Stimulated activated effector memory CD8-positive, alpha-beta T cell treated with anti-CD3 and anti-CD28 coated beads, Interleukin-12 subunit alpha, Interleukin-12 subunit beta, amount 100 ng/mL, for 72 hours (primary cell): ENCODE measurements at regions not wholly inside any gene's neighbourhood (a gene's known extent, or its start where the extent isn't known, plus 50 kb on each side); places are given as distances from the start of the nearest gene placed in this dataset.

ENCODE experiments used
- ATAC-seq: fragments of 150-1000 bp; cut with Tn5 transposase; 2 replicates; pipeline ENCODE4 v1.10.0; 2021
- DNase-seq, 2 donors: peaks; one replicate each; pipeline ENCODE4 v3.0.0; 2021 to 2022; ENCODE audit warnings: low spot score in 2 of 2
- H3K27ac Mint-ChIP-seq: one replicate; pipeline ENCODE4 v1.8.0; 2022; ENCODE audit warnings: mild to moderate bottlenecking, mixed read lengths
- H3K36me3 Mint-ChIP-seq: one replicate; pipeline ENCODE4 v1.8.0; 2022; ENCODE audit warnings: mild to moderate bottlenecking, mixed read lengths
- H3K4me1 Mint-ChIP-seq: one replicate; pipeline ENCODE4 v1.8.0; 2022; ENCODE audit warnings: mixed read lengths
- H3K4me3 Mint-ChIP-seq: one replicate; pipeline ENCODE4 v1.8.0; 2022; ENCODE audit warnings: mild to moderate bottlenecking, mixed read lengths
- H3K9me3 Mint-ChIP-seq: one replicate; pipeline ENCODE4 v1.8.0; 2022; ENCODE audit warnings: mixed read lengths

GRCh38 chr1:22319608-22320007, 132.0 kb upstream of the ZBTB40 start:
- ATAC-seq (no peak), DNase-seq (no peak)
- Mint-ChIP-seq H3K27ac (no peak overlapping the region), H3K4me3 (no peak overlapping the region), H3K36me3 (no peaks in the 10 kb centered on the region), H3K4me1 (no peaks in the 10 kb centered on the region), H3K9me3 (no peaks in the 10 kb centered on the region)

DNA sequence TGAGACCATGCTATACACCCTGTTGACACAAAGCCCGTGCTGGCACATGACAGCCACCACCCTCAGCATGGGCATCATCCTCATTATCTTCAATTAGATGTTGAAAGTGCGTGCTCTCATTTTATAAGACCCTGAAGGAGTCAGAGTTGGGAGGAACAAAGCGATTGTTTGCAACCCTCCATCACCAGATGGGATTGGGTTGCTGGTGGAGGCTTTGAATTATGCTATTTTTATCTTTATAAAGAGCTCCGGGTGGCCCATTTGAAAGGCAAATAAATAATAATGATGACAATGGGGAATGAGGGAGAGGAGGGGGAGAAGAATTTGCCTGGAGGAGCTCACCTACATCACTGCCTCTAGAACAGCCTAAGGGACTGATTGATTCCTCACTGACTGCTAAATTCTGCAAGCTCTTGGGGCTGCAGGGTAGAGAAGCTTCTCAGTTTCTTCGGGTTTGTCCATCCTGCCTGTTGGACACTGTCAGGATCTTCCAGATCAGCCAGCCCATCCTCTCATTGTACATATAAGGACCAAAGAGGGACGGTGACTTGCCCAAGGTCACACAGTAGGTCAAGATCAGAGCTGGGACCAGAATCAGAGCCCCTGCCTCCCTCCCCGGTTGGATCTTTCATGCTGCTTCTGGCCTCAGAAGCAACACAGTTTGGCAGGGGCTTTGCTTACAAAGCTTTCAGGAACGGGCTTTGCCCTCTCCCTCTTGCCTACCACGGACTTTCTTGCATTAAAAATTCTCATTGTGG, 130.9 kb upstream of the ZBTB40 start:
- H3K4me1 Mint-ChIP-seq: no peaks in the 10 kb centered on the region
- H3K36me3 Mint-ChIP-seq: no peaks in the 10 kb centered on the region
- H3K27ac Mint-ChIP-seq: no peak overlapping the region
- ATAC-seq: no peak
- no peaks in the 10 kb centered on the region for H3K9me3 Mint-ChIP-seq
- DNase-seq: no peak
- no peak overlapping the region for H3K4me3 Mint-ChIP-seq

- ATAC-seq: no peak
- no peak for DNase-seq
- H3K27ac Mint-ChIP-seq: no peak overlapping the region
- H3K36me3 Mint-ChIP-seq: no peaks in the 10 kb centered on the region
- no peak overlapping the region for H3K4me3 Mint-ChIP-seq
- H3K4me1 Mint-ChIP-seq: no peaks in the 10 kb centered on the region
- H3K9me3 Mint-ChIP-seq: no peaks in the 10 kb centered on the region
Measured at GRCh38 chr1:22321917-22322316, 129.7 kb upstream of the ZBTB40 start.

DNA sequence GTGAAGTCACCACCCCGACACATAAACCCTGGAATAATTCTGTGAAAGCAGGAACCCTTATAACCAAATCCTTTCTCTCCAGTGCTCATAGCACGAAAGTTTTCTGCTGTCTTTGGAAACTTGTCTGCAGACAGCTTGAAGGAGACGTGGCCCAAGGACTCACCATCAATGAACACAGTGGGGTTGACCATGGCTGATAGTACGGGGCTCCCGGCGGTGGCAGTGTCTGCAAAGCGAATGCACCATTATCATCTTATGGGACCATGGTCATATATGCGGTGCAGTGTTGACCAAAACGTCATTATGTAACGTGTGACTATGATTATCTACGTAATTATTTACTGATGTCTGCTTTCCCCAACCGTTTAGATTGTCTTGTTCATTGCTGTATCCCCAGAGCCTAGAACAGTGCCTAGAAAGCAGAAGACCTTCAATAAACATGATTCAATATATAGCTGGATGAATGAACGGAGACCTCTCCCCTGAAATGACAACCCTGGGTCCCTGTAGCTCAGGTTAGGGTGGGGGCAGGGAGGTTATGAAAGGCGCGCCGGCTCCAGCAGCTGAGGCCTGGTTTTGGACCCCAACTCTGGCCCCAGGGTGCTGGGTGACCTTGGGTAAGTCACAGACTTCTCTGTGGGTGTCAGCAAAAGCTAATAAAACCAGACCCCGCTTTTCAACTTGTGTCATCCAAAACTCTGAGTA, 128.4 kb upstream of the ZBTB40 start:
- no peak overlapping the region for H3K27ac Mint-ChIP-seq
- H3K4me3 Mint-ChIP-seq: no peak overlapping the region
- H3K4me1 Mint-ChIP-seq: no peaks in the 10 kb centered on the region

GRCh38 chr1:22323846-22324504, 127.7 kb upstream of the ZBTB40 start:
- no peaks in the 10 kb centered on the region for H3K4me1 Mint-ChIP-seq
- H3K4me3 Mint-ChIP-seq: no peak overlapping the region
- DNase-seq: no peak
- ATAC-seq: no peak
- H3K27ac Mint-ChIP-seq: no peak overlapping the region
- H3K9me3 Mint-ChIP-seq: no peaks in the 10 kb centered on the region
- H3K36me3 Mint-ChIP-seq: no peaks in the 10 kb centered on the region

More for the DNA sequence above, 128.4 kb upstream of the ZBTB40 start:
- Mint-ChIP-seq H3K9me3 (no peaks in the 10 kb centered on the region), H3K36me3 (no peaks in the 10 kb centered on the region)
- DNase-seq (no peak), ATAC-seq (no peak)

DNA sequence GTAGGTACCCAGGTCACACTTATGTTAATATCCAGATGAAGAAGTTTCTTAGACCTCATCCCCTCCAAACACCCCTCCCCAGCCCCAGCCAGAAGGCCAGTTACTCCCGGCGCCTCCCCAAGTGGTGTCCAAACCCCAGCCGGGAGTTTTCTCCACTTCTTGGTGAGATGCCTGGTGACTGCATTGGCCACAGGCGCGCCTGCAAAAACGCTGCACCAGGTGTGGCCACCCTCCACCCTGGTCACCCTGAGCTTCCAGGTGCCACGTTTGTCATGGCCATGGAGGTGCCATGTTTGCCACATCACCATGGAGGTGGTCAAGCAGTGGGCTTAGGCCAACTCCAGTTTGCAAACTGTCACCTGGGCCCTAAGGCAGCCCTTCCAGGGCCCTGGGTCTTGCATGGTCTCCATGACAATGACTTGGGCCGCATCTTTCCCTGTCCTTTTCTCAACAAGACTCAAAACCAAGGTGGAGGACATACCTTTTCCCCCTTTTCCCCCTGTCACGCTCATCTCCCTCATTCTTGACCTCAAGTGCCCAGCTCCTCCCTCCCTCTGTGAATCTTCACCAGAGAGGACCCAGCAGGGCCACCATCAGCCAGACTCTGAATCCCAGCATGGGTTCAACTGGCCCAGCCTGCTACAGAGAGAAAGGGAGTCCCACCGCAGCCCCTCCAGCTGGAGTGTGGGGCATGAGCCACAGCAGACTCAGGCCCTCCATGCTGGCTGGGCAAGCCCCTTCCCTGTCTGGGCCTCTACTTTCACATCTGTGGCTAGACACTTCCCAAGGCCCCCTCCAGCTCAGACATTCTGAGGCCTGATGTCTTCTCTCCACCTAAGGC, 125.9 kb upstream of the ZBTB40 start:
- DNase-seq (no peak), ATAC-seq (no peak)
- Mint-ChIP-seq H3K4me3 (no peak overlapping the region), H3K9me3 (no peaks in the 10 kb centered on the region), H3K4me1 (no peaks in the 10 kb centered on the region), H3K27ac (no peak overlapping the region), H3K36me3 (no peaks in the 10 kb centered on the region)

GRCh38 chr1:22326372-22326915, 125.2 kb upstream of the ZBTB40 start:
- no peak for ATAC-seq
- no peak for DNase-seq
- Mint-ChIP-seq H3K4me1 (no peaks in the 10 kb centered on the region), H3K4me3 (no peak overlapping the region), H3K36me3 (no peaks in the 10 kb centered on the region), H3K9me3 (no peaks in the 10 kb centered on the region), H3K27ac (no peak overlapping the region)

GRCh38 chr1:22326931-22327330, 124.7 kb upstream of the ZBTB40 start:
- no peak for DNase-seq
- no peaks in the 10 kb centered on the region for H3K9me3 Mint-ChIP-seq
- no peak overlapping the region for H3K27ac Mint-ChIP-seq
- no peak for ATAC-seq
- no peak overlapping the region for H3K4me3 Mint-ChIP-seq
- no peaks in the 10 kb centered on the region for H3K36me3 Mint-ChIP-seq
- H3K4me1 Mint-ChIP-seq: no peaks in the 10 kb centered on the region

DNA sequence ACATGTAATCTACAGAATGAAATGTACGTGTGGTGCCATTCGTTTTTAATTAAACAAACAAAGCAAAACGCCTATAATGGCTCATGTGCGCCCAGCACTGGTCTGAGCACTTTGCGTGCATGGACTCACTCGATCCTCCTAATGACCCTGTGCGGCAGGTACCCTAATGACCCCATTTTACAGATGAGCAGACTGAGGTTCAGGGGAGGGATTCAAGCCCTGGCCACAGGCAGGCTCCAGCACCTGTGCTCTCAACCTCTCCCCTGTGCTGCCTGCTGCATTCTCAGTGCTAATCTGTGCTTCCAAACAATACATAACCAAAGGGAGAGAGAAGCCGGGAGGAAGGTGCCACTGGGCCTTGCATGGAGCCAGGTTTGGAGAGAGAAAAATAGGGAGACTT, 124.2 kb upstream of the ZBTB40 start:
- no peak overlapping the region for H3K4me3 Mint-ChIP-seq
- no peak for DNase-seq
- no peaks in the 10 kb centered on the region for H3K9me3 Mint-ChIP-seq

GRCh38 chr1:22328331-22329147, 123.1 kb upstream of the ZBTB40 start:
- ATAC-seq: no peak
- no peak for DNase-seq
- H3K9me3 Mint-ChIP-seq: no peaks in the 10 kb centered on the region
- no peak overlapping the region for H3K4me3 Mint-ChIP-seq
- no peaks in the 10 kb centered on the region for H3K4me1 Mint-ChIP-seq
- H3K27ac Mint-ChIP-seq: no peak overlapping the region
- no peaks in the 10 kb centered on the region for H3K36me3 Mint-ChIP-seq

More for the DNA sequence above, 124.2 kb upstream of the ZBTB40 start:
- no peak for ATAC-seq
- Mint-ChIP-seq H3K4me1 (no peaks in the 10 kb centered on the region), H3K27ac (no peak overlapping the region), H3K36me3 (no peaks in the 10 kb centered on the region)

DNA sequence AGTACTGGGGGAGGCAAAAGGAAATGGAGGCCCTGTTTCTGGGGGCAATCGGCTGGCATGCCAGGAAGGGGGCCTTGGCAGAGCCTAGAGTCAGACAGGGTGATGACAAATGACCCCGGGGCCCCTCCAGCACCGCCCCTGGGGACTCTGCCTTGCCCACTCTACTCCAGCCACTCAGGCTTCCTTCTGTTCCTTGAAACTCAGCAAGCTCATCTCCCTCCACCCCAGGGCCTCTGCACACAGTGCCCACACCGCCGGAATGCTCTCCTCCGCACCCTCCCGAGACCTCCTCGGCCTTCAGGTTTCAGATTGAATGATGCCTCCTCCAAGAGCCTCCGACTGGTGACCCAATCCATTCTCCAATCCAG, 122.5 kb upstream of the ZBTB40 start:
- ATAC-seq (no peak), DNase-seq (no peak)
- H3K9me3 Mint-ChIP-seq: no peaks in the 10 kb centered on the region
- H3K27ac Mint-ChIP-seq: no peak overlapping the region
- no peaks in the 10 kb centered on the region for H3K4me1 Mint-ChIP-seq
- H3K4me3 Mint-ChIP-seq: no peak overlapping the region
- no peaks in the 10 kb centered on the region for H3K36me3 Mint-ChIP-seq

DNA sequence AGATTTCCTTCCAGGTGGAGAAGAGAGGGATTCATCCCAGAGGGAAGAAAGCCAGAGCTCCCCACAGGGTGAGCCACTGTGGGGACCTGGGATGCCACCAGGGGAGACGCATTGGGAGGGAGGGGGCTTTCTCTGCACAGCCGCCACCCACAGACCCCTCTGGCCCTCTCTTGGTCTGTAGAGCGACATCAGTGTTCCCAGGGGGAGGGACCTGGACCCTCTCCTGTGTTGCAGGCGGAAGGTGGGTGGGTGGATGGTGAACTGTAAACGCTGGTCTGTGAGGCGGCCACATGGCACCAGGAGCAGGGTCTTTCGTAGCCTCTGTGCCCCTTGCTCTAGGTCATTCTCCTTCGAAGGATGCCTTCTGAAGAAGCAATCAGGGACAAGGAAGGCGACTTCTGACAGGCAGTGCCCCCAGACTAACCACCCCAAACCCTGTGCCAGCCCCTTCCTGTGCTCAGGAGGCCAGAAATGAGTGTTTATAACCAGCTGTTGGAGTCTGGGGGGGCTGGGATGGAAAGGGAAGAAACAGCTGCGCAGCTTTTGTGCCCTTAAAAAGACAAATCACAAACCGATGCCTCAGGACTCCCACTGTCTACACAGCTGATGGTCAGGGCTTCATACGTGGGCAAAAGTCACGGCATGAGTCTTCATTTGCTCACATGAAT, 121.4 kb upstream of the ZBTB40 start:
- H3K27ac Mint-ChIP-seq: no peak overlapping the region

DNA sequence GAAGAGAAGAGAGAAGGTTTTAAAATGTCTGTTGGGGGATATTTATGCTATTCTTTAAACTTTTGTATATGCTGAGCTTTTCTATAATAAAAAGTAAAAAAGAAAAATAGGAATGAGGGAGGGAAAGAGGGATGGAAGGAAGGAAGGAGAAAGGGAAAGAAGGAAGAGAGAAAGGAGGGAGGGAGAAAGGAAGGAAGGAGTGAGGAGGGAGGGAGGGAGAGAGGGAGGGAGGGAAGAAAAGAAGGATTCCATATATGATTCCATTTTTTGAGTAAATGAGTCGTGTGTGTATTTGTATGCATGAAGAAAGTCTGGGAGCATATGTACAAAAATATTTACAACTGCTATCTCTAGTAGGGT, 120.9 kb upstream of the ZBTB40 start:
- no peaks in the 10 kb centered on the region for H3K36me3 Mint-ChIP-seq
- no peak for DNase-seq
- H3K4me1 Mint-ChIP-seq: no peaks in the 10 kb centered on the region
- H3K9me3 Mint-ChIP-seq: no peaks in the 10 kb centered on the region
- no peak overlapping the region for H3K27ac Mint-ChIP-seq
- H3K4me3 Mint-ChIP-seq: no peak overlapping the region
- no peak for ATAC-seq

More for the DNA sequence above, 121.4 kb upstream of the ZBTB40 start:
- Mint-ChIP-seq H3K36me3 (no peaks in the 10 kb centered on the region), H3K9me3 (no peaks in the 10 kb centered on the region), H3K4me1 (no peaks in the 10 kb centered on the region), H3K4me3 (no peak overlapping the region)
- DNase-seq: no peak
- ATAC-seq: no peak
